ENCODE measurements at regions not wholly inside any gene's neighbourhood (a gene's known extent, or its start where the extent isn't known, plus 50 kb on each side); places are given as distances from the start of the nearest gene placed in this dataset.

DNA sequence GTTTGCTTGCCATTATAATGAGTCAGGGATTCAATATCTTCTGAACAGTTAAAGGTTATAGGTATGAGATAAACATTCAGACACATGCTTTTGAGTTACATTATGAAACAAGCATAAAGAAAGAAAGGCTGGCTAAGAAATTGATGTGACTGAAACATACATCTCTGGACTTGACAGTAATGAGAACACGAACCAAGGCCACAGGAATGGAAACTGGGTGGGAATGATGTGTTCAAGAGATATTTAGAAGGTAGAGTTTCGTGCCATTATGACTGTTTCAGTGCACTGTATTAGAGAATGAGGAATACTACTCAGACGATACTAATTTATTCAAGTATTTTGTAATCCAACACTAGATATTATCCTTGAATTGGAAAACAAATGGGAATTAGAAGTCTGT is 332.1 kb upstream of the MAGI2 start:
- intact Hi-C loops (cut with DNase I), result no loop called here
- H3K27me3 ChIP-seq, result no peaks in the 10 kb centered on the region
- H3K36me3 ChIP-seq, result no peaks in the 10 kb centered on the region
- H3K27ac ChIP-seq, result no peak overlapping the region
- H3K4me3 ChIP-seq, result no peak overlapping the region
- H3K9me3 ChIP-seq, result no peaks in the 10 kb centered on the region
- TF ChIP-seq POLR2A (IDR thresholded peaks at IDR 0.05) (no peak), CTCF (IDR thresholded peaks at IDR 0.05) (no peak)
- no peak for ATAC-seq
- no peak for DNase-seq
- WGBS (ENCODE audit: insufficient coverage, low coverage, low lambda C conversion rate, missing lambda C conversion rate), result 45% methylated on average over 3 of the region's 3 CpGs
- no peaks in the 10 kb centered on the region for H3K4me1 ChIP-seq

GRCh38 chr7:79782906-79783305 is 329.4 kb upstream of the MAGI2 start:
- Histone ChIP-seq H3K4me1 (no peaks in the 10 kb centered on the region), H3K9me3 (no peaks in the 10 kb centered on the region), H3K27me3 (no peaks in the 10 kb centered on the region), H3K4me3 (no peak overlapping the region), H3K36me3 (no peaks in the 10 kb centered on the region), H3K27ac (no peak overlapping the region)
- intact Hi-C loops (cut with DNase I), result no loop called here
- DNase-seq, result no peak
- TF ChIP-seq CTCF (IDR thresholded peaks at IDR 0.05) (no peak), POLR2A (IDR thresholded peaks at IDR 0.05) (no peak)
- ATAC-seq, result no peak

GRCh38 chr7:79782256-79782655 is 328.8 kb upstream of the MAGI2 start:
- Histone ChIP-seq H3K4me1 (no peaks in the 10 kb centered on the region), H3K36me3 (no peaks in the 10 kb centered on the region), H3K4me3 (no peak overlapping the region), H3K27ac (no peak overlapping the region), H3K9me3 (no peaks in the 10 kb centered on the region), H3K27me3 (no peaks in the 10 kb centered on the region)
- DNase-seq, result no peak
- TF ChIP-seq CTCF (IDR thresholded peaks at IDR 0.05) (no peak), POLR2A (IDR thresholded peaks at IDR 0.05) (no peak)
- 52% methylated on average over 3 of the region's 3 CpGs for WGBS (ENCODE audit: insufficient coverage, low coverage, low lambda C conversion rate, missing lambda C conversion rate)
- intact Hi-C loops (cut with DNase I), result no loop called here
- no peak for ATAC-seq

DNA sequence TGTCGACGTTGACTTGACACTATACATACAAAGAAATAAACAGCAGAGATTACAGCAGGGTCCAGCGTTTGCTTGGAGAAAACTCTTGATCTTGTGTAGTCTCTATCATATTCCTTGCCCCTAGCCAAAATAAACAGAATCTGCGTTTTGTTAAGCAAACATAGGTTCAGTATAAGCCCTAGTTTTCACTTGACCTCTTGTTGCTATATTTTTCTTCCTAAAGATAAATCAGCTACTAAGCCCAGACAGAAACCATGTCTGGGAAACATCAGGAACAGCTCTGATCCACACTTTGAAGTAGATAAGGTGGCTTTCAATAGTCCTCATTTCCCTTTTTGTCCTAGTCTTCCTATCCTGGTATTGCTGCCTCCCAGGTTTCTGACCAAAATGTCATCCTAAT is 328.2 kb upstream of the MAGI2 start:
- Histone ChIP-seq H3K4me3 (no peak overlapping the region), H3K9me3 (no peaks in the 10 kb centered on the region), H3K27me3 (no peaks in the 10 kb centered on the region), H3K27ac (no peak overlapping the region), H3K36me3 (no peaks in the 10 kb centered on the region), H3K4me1 (no peaks in the 10 kb centered on the region)
- intact Hi-C loops (cut with DNase I), result no loop called here
- ATAC-seq (peak in 1 of 4 donors; percentile 10), DNase-seq (no peak)
- TF ChIP-seq CTCF (IDR thresholded peaks at IDR 0.05), result no peak
- no peak for TF ChIP-seq POLR2A (IDR thresholded peaks at IDR 0.05)
- WGBS (ENCODE audit: insufficient coverage, low coverage, low lambda C conversion rate, missing lambda C conversion rate), result 26% methylated on average over 4 of the region's 4 CpGs

All from right lobe of liver (tissue), 6 donors.